ENCODE measurements at regions not wholly inside any gene's neighbourhood (a gene's known extent, or its start where the extent isn't known, plus 50 kb on each side); places are given as distances from the start of the nearest gene placed in this dataset.

- DNase-seq: no peak
- Histone ChIP-seq H3K4me3 (no peak overlapping the region), H3K4me1 (replicated peaks in 1 of 2) (peaks cover 0 to 10% of the 10 kb centered on the region in 2 donors), H3K27me3 (no peaks in the 10 kb centered on the region), H3K36me3 (replicated peaks in 1 of 2) (no peaks in the 10 kb centered on the region), H3K9me3 (replicated peaks in 1 of 3) (no peaks in the 10 kb centered on the region), H3K27ac (no peak overlapping the region)
- intact Hi-C loops (cut with DNase I): no loop called here
- no peak for TF ChIP-seq POLR2A (IDR thresholded peaks at IDR 0.05)
- TF ChIP-seq CTCF (IDR thresholded peaks at IDR 0.05): no peak
- WGBS, 4 donors: 89 to 98% (median 95%) methylated on average over 4 to 7 of the region's 7 CpGs
Observed at GRCh38 chr13:72313546-72313945, 413.9 kb downstream of the MZT1 start.

DNA sequence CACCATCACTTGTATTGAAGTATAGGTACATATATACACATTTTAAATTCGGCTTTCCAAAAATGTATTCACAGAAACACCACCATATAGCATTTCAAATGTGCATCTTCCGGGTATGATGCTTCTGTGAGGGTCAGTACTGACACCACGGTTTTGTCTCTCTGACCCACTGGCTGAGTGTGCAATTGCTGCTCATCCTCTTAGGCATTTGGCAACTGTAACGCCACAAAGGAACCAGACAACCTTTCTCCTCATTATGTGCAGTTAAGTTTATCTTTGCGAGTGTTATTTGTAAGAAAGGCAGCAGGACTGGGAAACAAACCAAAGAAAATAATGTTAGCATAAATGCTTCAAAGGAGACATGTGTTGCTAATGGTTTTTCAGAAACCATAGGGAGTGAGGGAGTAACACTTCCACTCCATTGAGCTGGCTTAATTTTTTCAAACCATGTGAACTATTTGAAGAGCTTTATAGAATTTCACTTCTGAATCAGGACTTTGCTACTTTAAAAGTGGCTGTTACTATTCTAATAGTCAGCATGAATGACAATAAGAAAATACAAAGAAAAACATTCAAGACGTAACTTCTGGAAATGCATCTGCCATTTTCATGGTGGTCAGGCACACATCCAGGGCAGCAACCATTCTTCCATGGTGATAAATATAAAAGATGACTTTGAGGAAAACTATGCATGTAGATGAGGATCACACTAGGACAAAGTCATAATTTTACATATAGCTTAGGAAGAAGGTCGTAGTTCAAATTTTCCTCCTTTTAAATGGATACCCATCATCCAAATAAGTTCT lies 423.3 kb downstream of the MZT1 start:
- no peaks in the 10 kb centered on the region for H3K36me3 ChIP-seq (replicated peaks in 1 of 2)
- no peak for DNase-seq
- 74 to 80% (median 75%) methylated on average over 7 of the region's 7 CpGs for WGBS, 4 donors
- no peaks in the 10 kb centered on the region for H3K9me3 ChIP-seq (replicated peaks in 1 of 3)
- no peak for TF ChIP-seq CTCF (IDR thresholded peaks at IDR 0.05)
- no peak for TF ChIP-seq POLR2A (IDR thresholded peaks at IDR 0.05)
- intact Hi-C loops (cut with DNase I): no loop called here
- H3K27me3 ChIP-seq: no peaks in the 10 kb centered on the region
- no peak overlapping the region for H3K27ac ChIP-seq
- H3K4me1 ChIP-seq (replicated peaks in 1 of 2): no peaks in the 10 kb centered on the region
- no peak overlapping the region for H3K4me3 ChIP-seq

GRCh38 chr13:72296246-72296645 lies 429.2 kb upstream of the DACH1 start:
- Histone ChIP-seq H3K4me1 (replicated peaks in 1 of 2) (peaks cover 6 to 12% of the 10 kb centered on the region in 2 donors), H3K27me3 (no peaks in the 10 kb centered on the region), H3K9me3 (replicated peaks in 1 of 3) (no peaks in the 10 kb centered on the region), H3K36me3 (replicated peaks in 1 of 2) (no peaks in the 10 kb centered on the region), H3K4me3 (no peak overlapping the region), H3K27ac (no peak overlapping the region)
- 35 to 47% (median 42%) methylated on average over 3 of the region's 3 CpGs for WGBS, 4 donors
- no peak for DNase-seq
- intact Hi-C loops (cut with DNase I): no loop called here
- TF ChIP-seq POLR2A (IDR thresholded peaks at IDR 0.05) (no peak), CTCF (IDR thresholded peaks at IDR 0.05) (no peak)

- no peaks in the 10 kb centered on the region for H3K36me3 ChIP-seq (replicated peaks in 1 of 2)
- peak in 2 of 7 donors; percentile 5 to 20 for DNase-seq
- H3K27ac ChIP-seq: no peak overlapping the region
- 50 to 53% (median 51%) methylated on average over 2 of the region's 2 CpGs; no CpG with 5 or more reads in 1 of the 4 donors for WGBS, 4 donors
- TF ChIP-seq POLR2A (IDR thresholded peaks at IDR 0.05) (no peak), CTCF (IDR thresholded peaks at IDR 0.05) (no peak)
- intact Hi-C loops (cut with DNase I): no loop called here
- H3K9me3 ChIP-seq (replicated peaks in 1 of 3): no peaks in the 10 kb centered on the region
- H3K4me3 ChIP-seq: no peak overlapping the region
- peaks cover 6 to 12% of the 10 kb centered on the region in 2 donors for H3K4me1 ChIP-seq (replicated peaks in 1 of 2)
- no peaks in the 10 kb centered on the region for H3K27me3 ChIP-seq
Observed at GRCh38 chr13:72295153-72295552, 428.1 kb upstream of the DACH1 start.

Data from adrenal gland (tissue), 9 donors.